ENCODE measurements at regions not wholly inside any gene's neighbourhood (a gene's known extent, or its start where the extent isn't known, plus 50 kb on each side); places are given as distances from the start of the nearest gene placed in this dataset.

DNA sequence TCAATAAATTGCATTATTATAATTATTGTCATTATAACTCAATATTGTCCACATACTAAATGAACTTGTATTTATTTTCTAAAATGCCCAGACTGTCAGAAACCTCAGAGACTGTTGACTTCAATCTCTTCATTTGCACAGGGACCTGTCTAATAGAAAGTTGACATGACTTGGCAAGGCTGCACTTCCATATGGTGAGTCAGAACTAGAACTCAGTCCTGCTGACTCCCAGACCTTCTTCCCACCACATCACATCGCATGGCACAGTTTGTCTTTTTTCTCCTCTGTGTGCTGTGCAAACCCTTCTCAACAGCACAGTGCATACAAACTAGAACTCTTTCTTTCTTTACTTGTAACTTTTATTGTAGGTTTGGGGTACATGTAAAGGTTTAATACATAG is 215.1 kb upstream of the BLID start:
- CTCF ChIA-PET, result no interaction called here
- no peaks in the 10 kb centered on the region for H3K9me3 Mint-ChIP-seq (ENCODE audit: low read depth, unreplicated experiment)
- intact Hi-C loops (cut with micrococcal nuclease; ENCODE audit: unreplicated experiment), result no loop called here
- H3K27ac Mint-ChIP-seq (ENCODE audit: unreplicated experiment), result no peak overlapping the region
- H3K27me3 Mint-ChIP-seq (ENCODE audit: unreplicated experiment), result peaks cover 23% of the 10 kb centered on the region
- no peaks in the 10 kb centered on the region for H3K36me3 Mint-ChIP-seq (ENCODE audit: insufficient read depth, unreplicated experiment)
- H3K4me1 Mint-ChIP-seq (ENCODE audit: low read depth, unreplicated experiment), result no peaks in the 10 kb centered on the region
- no TSS peak for BruUV-seq (replicated peaks)
- no peak for DNase-seq
- H3K4me3 Mint-ChIP-seq (ENCODE audit: low read depth, unreplicated experiment), result no peak overlapping the region
- TF ChIP-seq, protein P1, sequence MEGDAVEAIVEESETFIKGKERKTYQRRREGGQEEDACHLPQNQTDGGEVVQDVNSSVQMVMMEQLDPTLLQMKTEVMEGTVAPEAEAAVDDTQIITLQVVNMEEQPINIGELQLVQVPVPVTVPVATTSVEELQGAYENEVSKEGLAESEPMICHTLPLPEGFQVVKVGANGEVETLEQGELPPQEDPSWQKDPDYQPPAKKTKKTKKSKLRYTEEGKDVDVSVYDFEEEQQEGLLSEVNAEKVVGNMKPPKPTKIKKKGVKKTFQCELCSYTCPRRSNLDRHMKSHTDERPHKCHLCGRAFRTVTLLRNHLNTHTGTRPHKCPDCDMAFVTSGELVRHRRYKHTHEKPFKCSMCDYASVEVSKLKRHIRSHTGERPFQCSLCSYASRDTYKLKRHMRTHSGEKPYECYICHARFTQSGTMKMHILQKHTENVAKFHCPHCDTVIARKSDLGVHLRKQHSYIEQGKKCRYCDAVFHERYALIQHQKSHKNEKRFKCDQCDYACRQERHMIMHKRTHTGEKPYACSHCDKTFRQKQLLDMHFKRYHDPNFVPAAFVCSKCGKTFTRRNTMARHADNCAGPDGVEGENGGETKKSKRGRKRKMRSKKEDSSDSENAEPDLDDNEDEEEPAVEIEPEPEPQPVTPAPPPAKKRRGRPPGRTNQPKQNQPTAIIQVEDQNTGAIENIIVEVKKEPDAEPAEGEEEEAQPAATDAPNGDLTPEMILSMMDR (IDR thresholded peaks at IDR 0.05; ENCODE audit: unreplicated experiment), result no peak

DNA sequence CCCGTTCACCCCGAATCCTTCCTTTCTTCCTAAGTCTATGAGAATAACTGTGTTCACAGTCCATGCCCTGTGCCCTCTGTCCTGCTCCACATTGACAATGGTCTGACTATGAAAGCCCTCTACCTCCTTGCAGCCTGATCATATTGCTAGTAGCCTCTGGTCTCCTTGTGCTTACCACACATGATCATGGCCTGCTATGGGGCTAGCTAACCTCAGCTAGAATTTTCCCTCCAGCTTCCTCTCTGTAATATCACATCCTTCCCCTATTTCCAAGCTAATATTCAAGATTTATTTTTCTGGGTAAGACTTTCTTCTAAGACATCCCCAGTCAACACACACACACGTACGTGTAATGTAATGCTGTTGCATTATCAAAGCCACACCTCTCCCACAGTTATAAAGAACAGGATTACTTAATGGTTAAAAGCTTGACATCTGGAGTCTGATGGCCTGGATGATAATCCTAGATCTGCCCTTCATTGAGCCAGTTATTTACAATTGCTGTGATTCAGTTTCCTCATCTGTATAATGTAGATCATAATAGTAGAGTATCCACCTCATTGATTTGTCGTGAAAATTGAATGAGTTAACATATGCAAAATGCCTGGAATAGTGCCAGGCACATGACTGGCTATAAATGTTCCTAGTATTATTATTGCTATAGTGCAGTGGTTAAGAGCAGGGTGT is 214.4 kb upstream of the BLID start:
- no peak for DNase-seq
- Mint-ChIP-seq H3K4me1 (ENCODE audit: low read depth, unreplicated experiment) (no peaks in the 10 kb centered on the region), H3K36me3 (ENCODE audit: insufficient read depth, unreplicated experiment) (no peaks in the 10 kb centered on the region), H3K4me3 (ENCODE audit: low read depth, unreplicated experiment) (no peak overlapping the region), H3K27me3 (ENCODE audit: unreplicated experiment) (peaks cover 23% of the 10 kb centered on the region), H3K27ac (ENCODE audit: unreplicated experiment) (no peak overlapping the region), H3K9me3 (ENCODE audit: low read depth, unreplicated experiment) (no peaks in the 10 kb centered on the region)
- CTCF ChIA-PET, result no interaction called here
- intact Hi-C loops (cut with micrococcal nuclease; ENCODE audit: unreplicated experiment), result no loop called here
- TF ChIP-seq, protein P1 (IDR thresholded peaks at IDR 0.05; ENCODE audit: unreplicated experiment), result no peak
- no TSS peak for BruUV-seq (replicated peaks)

DNA sequence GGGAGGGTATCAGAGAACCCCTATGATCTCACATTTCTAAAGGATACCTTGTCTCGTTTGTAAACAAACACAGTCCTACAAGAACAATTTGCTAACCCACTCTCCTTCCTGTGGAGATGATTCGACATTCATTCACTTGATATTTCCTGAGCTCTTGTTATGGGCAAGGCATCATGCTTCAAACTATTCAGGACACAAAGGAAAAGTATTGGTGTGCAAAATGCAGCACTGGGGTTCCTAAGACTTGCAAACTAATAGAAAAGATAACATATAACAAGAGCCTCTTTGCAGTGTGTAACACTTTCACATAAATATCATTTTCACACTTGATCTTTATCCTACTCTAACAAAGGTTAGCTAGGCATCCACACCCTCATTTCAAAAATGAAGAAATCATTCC is 211.5 kb upstream of the BLID start:
- Mint-ChIP-seq H3K27me3 (ENCODE audit: unreplicated experiment) (peaks cover 20% of the 10 kb centered on the region), H3K4me3 (ENCODE audit: low read depth, unreplicated experiment) (no peak overlapping the region), H3K4me1 (ENCODE audit: low read depth, unreplicated experiment) (no peaks in the 10 kb centered on the region), H3K36me3 (ENCODE audit: insufficient read depth, unreplicated experiment) (no peaks in the 10 kb centered on the region), H3K27ac (ENCODE audit: unreplicated experiment) (no peak overlapping the region), H3K9me3 (ENCODE audit: low read depth, unreplicated experiment) (no peaks in the 10 kb centered on the region)
- no peak for DNase-seq
- no TSS peak for BruUV-seq (replicated peaks)
- intact Hi-C loops (cut with micrococcal nuclease; ENCODE audit: unreplicated experiment), result no loop called here
- CTCF ChIA-PET, result no interaction called here
- TF ChIP-seq, protein P1 (IDR thresholded peaks at IDR 0.05; ENCODE audit: unreplicated experiment), result no peak

DNA sequence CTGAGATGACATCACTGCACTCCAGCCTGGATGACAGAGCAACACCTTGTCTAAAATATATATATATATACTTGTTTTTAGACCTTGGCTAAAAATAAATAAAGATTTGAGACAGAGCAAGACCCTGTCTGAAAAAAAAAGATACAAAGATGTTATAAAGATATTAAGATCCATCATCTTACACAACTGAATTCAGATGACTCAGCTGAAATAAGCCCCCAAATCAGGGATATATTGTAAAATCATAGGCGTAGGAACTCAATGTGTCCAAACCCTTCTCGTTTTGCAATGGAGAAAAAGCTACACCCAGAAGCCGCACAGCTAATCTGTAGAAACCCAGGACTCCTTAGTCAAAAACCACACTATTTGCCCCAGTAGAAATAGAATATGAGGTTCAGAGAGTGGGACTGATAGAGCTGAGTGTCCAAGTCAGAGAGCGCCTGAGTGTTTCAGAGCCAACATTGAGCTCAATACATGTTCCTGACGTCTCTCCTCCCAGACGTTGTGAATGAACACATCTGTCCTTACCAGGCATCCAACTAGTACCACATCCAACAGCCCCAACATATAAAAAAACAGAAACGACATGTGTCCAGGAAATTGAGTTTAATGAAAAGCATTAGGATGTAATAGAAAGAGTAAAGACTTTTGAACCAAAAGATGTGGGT is 207.9 kb upstream of the BLID start:
- DNase-seq, result no peak
- CTCF ChIA-PET, result no interaction called here
- Mint-ChIP-seq H3K27ac (ENCODE audit: unreplicated experiment) (no peak overlapping the region), H3K27me3 (ENCODE audit: unreplicated experiment) (peaks cover 44% of the 10 kb centered on the region), H3K4me1 (ENCODE audit: low read depth, unreplicated experiment) (no peaks in the 10 kb centered on the region), H3K4me3 (ENCODE audit: low read depth, unreplicated experiment) (no peak overlapping the region), H3K9me3 (ENCODE audit: low read depth, unreplicated experiment) (no peaks in the 10 kb centered on the region), H3K36me3 (ENCODE audit: insufficient read depth, unreplicated experiment) (no peaks in the 10 kb centered on the region)
- TF ChIP-seq, protein P1 (IDR thresholded peaks at IDR 0.05; ENCODE audit: unreplicated experiment), result no peak
- intact Hi-C loops (cut with micrococcal nuclease; ENCODE audit: unreplicated experiment), result no loop called here
- no TSS peak for BruUV-seq (replicated peaks)

All from Calu3 (cell line).